Upper lobe of left lung (tissue), 6 donors: ENCODE measurements at regions not wholly inside any gene's neighbourhood (a gene's known extent, or its start where the extent isn't known, plus 50 kb on each side); places are given as distances from the start of the nearest gene placed in this dataset.

ENCODE experiments used
- ATAC-seq, 2 donors: fragments of 200-7000 bp; cut with Tn5 transposase; one replicate each; pipeline ENCODE4 v1.9.1; 2022; ENCODE audit warnings: mild to moderate bottlenecking in 2 of 2, moderate library complexity in 2 of 2; ENCODE audit not compliant: low FRiP score in 2 of 2
- DNase-seq, 2 donors: peaks; one replicate each; pipeline ENCODE4 v3.0.0-alpha.2; 2019 to 2020
- H3K27ac ChIP-seq, 4 donors: fragments of 200-600 bp; sonication (generic); one replicate each; pipeline ENCODE4 v1.5.1; 2016 to 2019
- H3K27me3 ChIP-seq, 4 donors: fragments of 200-600 bp; sonication (generic); one replicate each; pipeline ENCODE4 v1.5.1; 2017 to 2019
- H3K36me3 ChIP-seq, 4 donors: fragments of 200-600 bp; sonication (generic); one replicate each; pipeline ENCODE4 v1.5.1; 2016 to 2019
- H3K4me1 ChIP-seq, 4 donors: fragments of 200-600 bp; sonication (generic); one replicate each; pipeline ENCODE4 v1.5.1; 2018 to 2019
- H3K4me3 ChIP-seq, 4 donors: fragments of 200-600 bp; sonication (generic); one replicate each; pipeline ENCODE4 v1.5.1; 2017 to 2019; ENCODE audit warnings: mild to moderate bottlenecking in 2 of 4, moderate library complexity in 1 of 4
- H3K9me3 ChIP-seq, 4 donors: fragments of 200-600 bp; sonication (generic); one replicate each; pipeline ENCODE4 v1.5.1; 2018 to 2019
- EP300 ChIP-seq, 4 donors: sonication (generic); formaldehyde crosslinking; IDR thresholded peaks; one replicate each; pipeline ENCODE4 v1.5.1; 2017; ENCODE audit warnings: antibody characterized with exemption in 4 of 4, control low read depth in 2 of 4
- POLR2A ChIP-seq, 4 donors: fragments of 450-650 bp; IDR thresholded peaks; one replicate each; pipeline ENCODE4 v1.5.1; 2016 to 2017; ENCODE audit warnings: antibody characterized with exemption in 4 of 4, mild to moderate bottlenecking in 2 of 4
- POLR2AphosphoS5 ChIP-seq, 2 donors: sonication (generic); formaldehyde crosslinking; IDR thresholded peaks; one replicate each; pipeline ENCODE4 v1.5.1; 2017; ENCODE audit warnings: antibody characterized with exemption in 2 of 2
- WGBS, 2 donors: methylation state at CpG; one replicate each; pipeline ENCODE4 v1.1.5; 2017 to 2018; 5-methylcytosine and 5-hydroxymethylcytosine counted together
- TF ChIP-seq, protein P1 (sequence below), 6 experiments: fragments of 450-650 bp in 4 of 6; fragments of 200-600 bp in 2 of 6; sonication (generic) in 2 of 6; IDR thresholded peaks; one replicate each; pipeline ENCODE4 v1.5.1; 2016 to 2019; ENCODE audit warnings: antibody characterized with exemption in 6 of 6
- donor health status: DM: no; HTN: no; CAD: no; lungs with moderate emphysema.
- donor health status: DM: no; HTN: yes; CAD: no; lungs with severe emphysema.

DNA sequence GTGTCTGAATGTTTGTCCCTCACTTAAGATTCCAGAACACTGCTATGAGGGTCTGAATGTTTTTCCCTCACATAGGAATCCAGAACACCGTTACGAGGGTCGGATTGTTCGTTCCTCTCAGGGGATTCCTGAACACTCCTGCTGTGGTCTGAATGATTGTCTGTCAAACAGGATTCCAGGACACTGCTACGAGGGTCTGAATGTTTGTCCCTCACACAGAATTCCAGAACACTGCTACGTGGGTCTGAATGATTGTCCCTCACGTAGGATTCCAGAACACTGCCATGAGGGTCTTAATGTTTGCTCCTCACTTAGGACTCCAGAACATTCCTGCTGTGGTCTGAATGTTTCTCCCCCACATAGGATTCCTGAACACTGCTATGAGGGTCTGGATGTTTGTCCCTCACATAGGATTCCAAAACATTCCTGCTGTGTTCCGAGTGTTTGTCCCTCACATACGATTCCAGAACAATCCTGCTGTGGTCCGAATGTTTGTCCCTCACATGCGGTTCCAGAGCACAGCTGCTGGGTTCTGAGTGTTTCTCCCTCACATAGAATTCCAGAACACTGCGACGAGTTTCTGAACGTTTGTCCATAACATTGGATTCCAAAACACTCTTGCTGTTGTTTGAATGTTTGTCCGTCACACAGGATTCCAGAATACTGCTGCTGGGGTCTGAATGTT, 199.5 kb downstream of the FOXD4L6 start:
- 76 to 82% methylated on average over 15 of the region's 15 CpGs for WGBS, 2 donors
- TF ChIP-seq, protein P1, sequence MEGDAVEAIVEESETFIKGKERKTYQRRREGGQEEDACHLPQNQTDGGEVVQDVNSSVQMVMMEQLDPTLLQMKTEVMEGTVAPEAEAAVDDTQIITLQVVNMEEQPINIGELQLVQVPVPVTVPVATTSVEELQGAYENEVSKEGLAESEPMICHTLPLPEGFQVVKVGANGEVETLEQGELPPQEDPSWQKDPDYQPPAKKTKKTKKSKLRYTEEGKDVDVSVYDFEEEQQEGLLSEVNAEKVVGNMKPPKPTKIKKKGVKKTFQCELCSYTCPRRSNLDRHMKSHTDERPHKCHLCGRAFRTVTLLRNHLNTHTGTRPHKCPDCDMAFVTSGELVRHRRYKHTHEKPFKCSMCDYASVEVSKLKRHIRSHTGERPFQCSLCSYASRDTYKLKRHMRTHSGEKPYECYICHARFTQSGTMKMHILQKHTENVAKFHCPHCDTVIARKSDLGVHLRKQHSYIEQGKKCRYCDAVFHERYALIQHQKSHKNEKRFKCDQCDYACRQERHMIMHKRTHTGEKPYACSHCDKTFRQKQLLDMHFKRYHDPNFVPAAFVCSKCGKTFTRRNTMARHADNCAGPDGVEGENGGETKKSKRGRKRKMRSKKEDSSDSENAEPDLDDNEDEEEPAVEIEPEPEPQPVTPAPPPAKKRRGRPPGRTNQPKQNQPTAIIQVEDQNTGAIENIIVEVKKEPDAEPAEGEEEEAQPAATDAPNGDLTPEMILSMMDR (IDR thresholded peaks at IDR 0.05) = no peak
- TF ChIP-seq POLR2A (IDR thresholded peaks at IDR 0.05) = no peak
- TF ChIP-seq EP300 (IDR thresholded peaks at IDR 0.05) = no peak
- no peak for TF ChIP-seq POLR2AphosphoS5 (IDR thresholded peaks at IDR 0.05)
- ATAC-seq (peak in 1 of 2 donors; percentile 2), DNase-seq (no peak)
- Histone ChIP-seq H3K27ac (no peak overlapping the region), H3K4me1 (no peaks in the 10 kb centered on the region), H3K36me3 (peaks cover 0 to 3% (median 0%) of the 10 kb centered on the region in 4 donors), H3K4me3 (no peak overlapping the region), H3K27me3 (no peaks in the 10 kb centered on the region), H3K9me3 (peaks cover 31 to 89% (median 73%) of the 10 kb centered on the region in 4 donors)

DNA sequence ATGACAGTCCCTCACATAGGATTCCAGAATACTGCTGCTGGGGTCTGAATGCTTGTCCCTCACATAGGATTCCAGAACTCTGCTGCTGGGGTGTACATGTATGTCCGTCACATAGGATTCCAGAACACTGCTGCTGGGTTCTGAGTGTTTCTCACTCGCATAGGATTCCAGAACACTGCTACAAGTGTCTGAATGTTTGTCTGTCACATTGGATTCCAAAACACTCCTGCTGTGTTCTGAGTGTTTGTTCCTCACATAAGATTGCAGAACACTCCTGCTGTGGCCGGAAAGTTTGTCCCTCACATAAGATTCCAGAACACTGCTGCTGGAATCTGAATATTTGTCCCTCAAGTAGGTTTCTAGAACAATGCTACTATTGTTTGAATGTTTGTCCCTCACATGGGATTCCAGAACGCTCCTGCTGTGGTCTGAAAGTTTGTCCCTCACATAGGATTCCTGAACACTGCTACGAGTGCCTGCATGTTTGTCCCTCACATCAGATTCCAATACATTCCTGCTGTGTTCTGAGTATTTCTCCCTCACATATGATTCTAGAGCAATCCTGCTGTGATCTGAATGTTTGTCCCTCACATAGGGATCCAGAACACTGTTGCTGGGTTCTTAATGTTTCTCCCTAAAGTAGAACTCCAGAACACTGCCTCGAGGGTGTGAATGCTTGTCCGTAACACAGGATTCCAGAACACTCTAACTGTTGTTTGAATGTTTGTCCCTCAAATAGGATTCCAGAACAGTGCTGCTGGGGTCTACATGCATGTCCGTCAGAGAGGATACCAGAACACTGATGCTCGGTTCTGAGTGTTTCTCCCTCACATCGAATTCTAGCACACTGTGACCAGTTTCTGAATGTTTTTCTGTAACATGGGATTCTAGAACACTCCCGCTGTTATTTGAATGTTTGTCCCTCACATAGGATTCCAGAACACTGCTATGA, 200.4 kb downstream of the FOXD4L6 start:
- Histone ChIP-seq H3K9me3 (peaks cover 31 to 90% (median 73%) of the 10 kb centered on the region in 4 donors), H3K36me3 (peaks cover 0 to 3% (median 0%) of the 10 kb centered on the region in 4 donors), H3K27me3 (no peaks in the 10 kb centered on the region), H3K4me3 (no peak overlapping the region), H3K4me1 (no peaks in the 10 kb centered on the region), H3K27ac (no peak overlapping the region)
- TF ChIP-seq, protein P1 (IDR thresholded peaks at IDR 0.05) = no peak
- no peak for TF ChIP-seq EP300 (IDR thresholded peaks at IDR 0.05)
- TF ChIP-seq POLR2A (IDR thresholded peaks at IDR 0.05) = no peak
- no peak for TF ChIP-seq POLR2AphosphoS5 (IDR thresholded peaks at IDR 0.05)
- no peak for DNase-seq
- 74 to 76% methylated on average over 11 of the region's 11 CpGs for WGBS, 2 donors
- ATAC-seq = peak in 1 of 2 donors; percentile 2

DNA sequence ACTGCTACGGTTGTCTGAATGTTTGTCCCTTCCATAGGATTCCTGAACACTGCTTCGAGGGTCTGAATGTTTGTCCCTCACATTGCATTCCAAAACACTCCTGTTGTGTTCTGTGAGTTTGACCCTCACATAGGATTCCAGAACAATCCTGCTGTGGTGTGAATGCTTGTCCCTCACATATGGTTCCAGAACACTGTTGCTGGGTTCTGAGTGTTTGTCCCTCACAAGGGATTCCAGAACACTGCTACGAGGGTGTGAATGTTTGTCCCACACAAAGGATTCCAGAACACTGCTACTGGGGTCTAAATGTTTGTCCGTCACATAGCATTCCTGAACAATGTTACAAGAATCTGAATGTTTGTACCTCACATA, 201.2 kb downstream of the FOXD4L6 start:
- H3K36me3 ChIP-seq = peaks cover 0 to 3% (median 0%) of the 10 kb centered on the region in 4 donors
- peaks cover 35 to 97% (median 80%) of the 10 kb centered on the region in 4 donors for H3K9me3 ChIP-seq
- H3K4me3 ChIP-seq = no peak overlapping the region
- no peak overlapping the region for H3K27ac ChIP-seq
- ATAC-seq (no peak), DNase-seq (no peak)
- no peaks in the 10 kb centered on the region for H3K27me3 ChIP-seq
- no peaks in the 10 kb centered on the region for H3K4me1 ChIP-seq
- TF ChIP-seq, protein P1 (IDR thresholded peaks at IDR 0.05) = no peak
- whole genome bisulfite sequencing, 2 donors = 68 to 70% methylated on average over 4 of the region's 4 CpGs

DNA sequence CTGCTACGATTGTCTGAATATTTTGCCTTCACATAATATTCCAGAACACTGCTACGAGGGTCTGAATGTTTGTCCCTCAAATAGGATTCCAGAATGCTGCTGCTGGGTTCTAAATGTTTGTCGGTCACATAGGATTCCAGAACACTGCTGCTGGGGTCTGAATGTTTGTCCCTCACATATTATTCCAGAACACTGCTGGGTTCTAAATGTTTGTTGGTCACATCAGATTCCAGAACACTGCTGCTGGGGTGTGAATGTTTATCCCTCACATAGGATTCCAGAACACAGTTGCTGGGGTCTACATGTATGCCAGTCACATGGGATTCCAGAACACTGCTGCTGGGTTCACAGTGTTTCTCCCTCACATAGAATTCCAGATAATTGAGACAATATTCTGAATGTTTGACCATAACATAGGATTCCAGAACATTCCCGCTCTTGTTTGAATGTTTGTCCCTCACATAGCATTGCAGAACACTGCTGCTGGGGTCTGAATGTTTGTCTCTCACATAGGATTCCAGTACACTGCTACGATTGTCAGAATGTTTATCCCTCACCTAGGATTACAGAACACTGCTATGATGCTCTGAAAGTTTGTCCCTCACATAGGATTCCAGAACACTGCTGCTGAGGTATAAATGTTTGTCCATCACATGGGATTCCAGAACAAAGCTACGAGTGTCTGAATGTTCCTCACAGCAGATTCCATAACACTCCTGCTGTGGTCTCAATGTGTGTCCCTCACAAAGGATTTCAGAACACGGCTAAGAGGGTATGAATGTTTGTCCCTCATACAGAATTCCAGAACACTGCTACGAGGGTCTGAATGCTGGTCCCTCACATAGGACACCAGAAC, 201.8 kb downstream of the FOXD4L6 start:
- no peak for DNase-seq
- WGBS, 2 donors = 62 to 66% methylated on average over 8 of the region's 8 CpGs
- Histone ChIP-seq H3K4me3 (no peak overlapping the region), H3K36me3 (peaks cover 0 to 3% (median 0%) of the 10 kb centered on the region in 4 donors), H3K9me3 (peaks cover 35 to 97% (median 86%) of the 10 kb centered on the region in 4 donors), H3K27me3 (no peaks in the 10 kb centered on the region), H3K4me1 (no peaks in the 10 kb centered on the region), H3K27ac (no peak overlapping the region)
- TF ChIP-seq, protein P1 (IDR thresholded peaks at IDR 0.05) = no peak
- TF ChIP-seq POLR2AphosphoS5 (IDR thresholded peaks at IDR 0.05) (no peak), EP300 (IDR thresholded peaks at IDR 0.05) (no peak), POLR2A (IDR thresholded peaks at IDR 0.05) (no peak)
- ATAC-seq = no peak
